ENCODE measurements at regions not wholly inside any gene's neighbourhood (a gene's known extent, or its start where the extent isn't known, plus 50 kb on each side); places are given as distances from the start of the nearest gene placed in this dataset.

DNA sequence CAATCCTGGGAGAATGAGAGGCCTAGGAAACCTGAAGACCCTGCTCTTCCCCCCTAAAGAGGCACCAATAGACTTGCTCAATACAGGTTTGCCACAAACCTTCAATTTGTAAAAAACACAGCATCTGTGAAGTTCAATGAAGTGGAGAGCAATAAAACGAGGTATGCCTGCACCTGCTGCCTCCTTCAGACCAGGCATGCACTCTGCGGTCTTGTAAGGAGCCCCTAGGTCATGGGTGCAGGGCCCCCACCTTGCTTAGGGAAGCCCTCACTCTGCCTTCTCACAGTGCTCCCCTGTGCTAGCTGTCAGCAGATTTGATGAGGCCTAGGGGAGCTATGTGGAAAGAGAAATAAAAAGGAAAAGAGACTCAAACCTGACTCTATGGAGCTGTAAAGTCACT lies 72.1 kb upstream of the GALNT10 start:
- Histone ChIP-seq H3K9me3 (ENCODE audit: low read depth) (no peaks in the 10 kb centered on the region), H3K4me2 (ENCODE audit: unreplicated experiment) (no peak overlapping the region), H3K9ac (no peak overlapping the region), H3K36me3 (ENCODE audit: low read depth) (no peaks in the 10 kb centered on the region), H4K20me1 (ENCODE audit: insufficient read depth) (no peaks in the 10 kb centered on the region), H3K79me2 (ENCODE audit: insufficient read depth) (no peaks in the 10 kb centered on the region), H3F3A (ENCODE audit: insufficient read depth) (no peaks in the 10 kb centered on the region), H3K4me3 (no peak overlapping the region), H3K27ac (no peak overlapping the region), H3K9me2 (ENCODE audit: insufficient read depth) (no peaks in the 10 kb centered on the region), H3K4me1 (ENCODE audit: insufficient read depth) (0 out of 2 replicates have a peak, but pooled peaks cover 5% of the 10 kb centered on the region), H3K27me3 (replicated peaks; ENCODE audit: insufficient read depth) (no peaks in the 10 kb centered on the region), H2AFZ (no peak overlapping the region)
- in situ Hi-C loops (cut with MboI) = no loop called here
- WGBS, 2 experiments (ENCODE audit: low coverage in 1 of 2, low lambda C conversion rate in 2 of 2, missing lambda C conversion rate in 2 of 2) = 79 to 84% methylated on average over 2 of the region's 2 CpGs
- no peak for DNase-seq
- TF ChIP-seq EZH2 (IDR thresholded peaks at IDR 0.05; ENCODE audit: insufficient read depth, poor library complexity, severe bottlenecking) = no peak

DNA sequence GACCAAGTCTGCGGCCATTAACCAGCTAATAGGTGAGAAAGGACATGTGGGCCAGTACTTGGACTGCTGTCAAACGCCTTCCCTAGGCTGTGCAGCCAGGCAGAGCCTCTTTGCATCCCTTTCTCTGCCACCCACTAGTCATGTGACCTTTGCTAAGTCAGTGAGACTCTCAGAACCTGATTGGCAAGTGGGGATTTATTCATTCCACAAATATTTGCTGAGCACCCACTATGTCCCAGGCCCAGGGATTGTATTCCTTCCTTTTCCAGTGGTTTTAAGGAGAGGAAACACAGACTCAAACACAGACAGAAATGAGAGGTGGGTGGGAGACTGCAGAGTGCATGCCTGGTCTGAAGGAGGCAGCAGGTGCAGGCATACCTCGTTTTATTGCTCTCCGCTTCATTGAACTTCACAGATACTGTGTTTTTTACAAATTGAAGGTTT lies 71.6 kb upstream of the GALNT10 start:
- WGBS, 2 experiments (ENCODE audit: low coverage in 1 of 2, low lambda C conversion rate in 2 of 2, missing lambda C conversion rate in 2 of 2) = 91 to 95% methylated on average over 4 of the region's 4 CpGs
- no peak overlapping the region for H3K4me3 ChIP-seq
- H4K20me1 ChIP-seq (ENCODE audit: insufficient read depth) = no peaks in the 10 kb centered on the region
- H3F3A ChIP-seq (ENCODE audit: insufficient read depth) = no peaks in the 10 kb centered on the region
- H3K9me2 ChIP-seq (ENCODE audit: insufficient read depth) = no peaks in the 10 kb centered on the region
- DNase-seq = peak; percentile 4
- no peak overlapping the region for H3K27ac ChIP-seq
- H3K79me2 ChIP-seq (ENCODE audit: insufficient read depth) = no peaks in the 10 kb centered on the region
- no peak overlapping the region for H3K9ac ChIP-seq
- H3K4me1 ChIP-seq (ENCODE audit: insufficient read depth) = 0 out of 2 replicates have a peak, but pooled peaks cover 5% of the 10 kb centered on the region
- TF ChIP-seq EZH2phosphoT487 (IDR thresholded peaks at IDR 0.05; ENCODE audit: insufficient read depth, low read depth) (no peak), EZH2 (IDR thresholded peaks at IDR 0.05; ENCODE audit: insufficient read depth, poor library complexity, severe bottlenecking) (no peak)
- no peaks in the 10 kb centered on the region for H3K9me3 ChIP-seq (ENCODE audit: low read depth)
- no peak overlapping the region for H2AFZ ChIP-seq
- H3K36me3 ChIP-seq (ENCODE audit: low read depth) = no peaks in the 10 kb centered on the region
- in situ Hi-C loops (cut with MboI) = no loop called here
- H3K4me2 ChIP-seq (ENCODE audit: unreplicated experiment) = no peak overlapping the region
- no peaks in the 10 kb centered on the region for H3K27me3 ChIP-seq (replicated peaks; ENCODE audit: insufficient read depth)

DNA sequence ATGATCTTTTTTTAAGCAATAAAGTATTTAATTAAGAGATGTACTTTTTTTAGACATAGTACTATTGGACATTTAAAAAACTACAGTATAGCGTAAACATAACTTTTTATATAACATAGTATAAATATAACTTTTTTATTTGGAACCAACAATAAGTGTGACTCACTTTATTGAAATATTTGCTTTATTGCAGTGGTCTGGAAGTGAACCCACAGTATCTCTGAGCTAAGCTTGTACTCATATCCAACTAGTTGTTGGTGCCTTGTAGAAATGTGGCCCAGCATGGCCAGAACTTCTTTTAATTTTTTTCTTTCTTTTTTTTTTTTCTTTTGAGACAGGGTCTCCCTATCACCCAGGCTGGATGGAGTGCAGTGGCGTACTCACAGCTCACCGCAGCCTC lies 61.5 kb upstream of the GALNT10 start:
- in situ Hi-C loops (cut with MboI) = no loop called here
- Histone ChIP-seq H2AFZ (no peak overlapping the region), H3K9ac (no peak overlapping the region), H3K9me2 (ENCODE audit: insufficient read depth) (no peaks in the 10 kb centered on the region), H3K36me3 (ENCODE audit: low read depth) (no peaks in the 10 kb centered on the region), H3K27ac (no peak overlapping the region), H3K4me1 (ENCODE audit: insufficient read depth) (no peaks in the 10 kb centered on the region), H3K4me2 (ENCODE audit: unreplicated experiment) (no peak overlapping the region), H3F3A (ENCODE audit: insufficient read depth) (no peaks in the 10 kb centered on the region), H3K79me2 (ENCODE audit: insufficient read depth) (no peaks in the 10 kb centered on the region), H3K27me3 (replicated peaks; ENCODE audit: insufficient read depth) (no peaks in the 10 kb centered on the region), H4K20me1 (ENCODE audit: insufficient read depth) (no peaks in the 10 kb centered on the region), H3K4me3 (no peak overlapping the region), H3K9me3 (ENCODE audit: low read depth) (no peaks in the 10 kb centered on the region)
- no peak for DNase-seq
- 87 to 91% methylated on average over 3 of the region's 3 CpGs for WGBS, 2 experiments (ENCODE audit: low coverage in 1 of 2, low lambda C conversion rate in 2 of 2, missing lambda C conversion rate in 2 of 2)
- TF ChIP-seq EZH2 (IDR thresholded peaks at IDR 0.05; ENCODE audit: insufficient read depth, poor library complexity, severe bottlenecking) = no peak
- no peak for TF ChIP-seq EZH2phosphoT487 (IDR thresholded peaks at IDR 0.05; ENCODE audit: insufficient read depth, low read depth)

DNA sequence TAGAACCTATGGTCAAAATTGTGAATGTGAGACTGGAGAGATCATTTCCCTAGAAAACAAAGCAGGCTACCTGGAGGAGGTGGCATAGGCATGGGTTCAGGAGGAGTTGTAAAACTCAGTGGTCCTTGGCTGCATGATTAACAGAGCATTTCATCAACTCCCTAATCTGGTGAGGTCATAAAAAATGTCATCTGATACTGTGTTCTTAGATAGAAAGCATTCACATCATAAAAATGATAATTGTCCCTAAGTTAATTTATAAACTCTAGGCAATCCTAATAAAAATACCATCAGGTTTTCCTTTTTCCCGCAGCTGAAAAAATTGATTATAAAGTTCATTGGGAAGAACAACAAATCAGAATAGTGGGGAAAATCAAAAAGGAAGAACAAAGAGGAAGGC lies 60.6 kb upstream of the GALNT10 start:
- TF ChIP-seq EZH2phosphoT487 (IDR thresholded peaks at IDR 0.05; ENCODE audit: insufficient read depth, low read depth) (no peak), EZH2 (IDR thresholded peaks at IDR 0.05; ENCODE audit: insufficient read depth, poor library complexity, severe bottlenecking) (no peak)
- no peaks in the 10 kb centered on the region for H3K9me3 ChIP-seq (ENCODE audit: low read depth)
- H3K36me3 ChIP-seq (ENCODE audit: low read depth) = no peaks in the 10 kb centered on the region
- no peaks in the 10 kb centered on the region for H3K79me2 ChIP-seq (ENCODE audit: insufficient read depth)
- 38 to 43% methylated on average over 1 of the region's 1 CpG for WGBS, 2 experiments (ENCODE audit: low coverage in 1 of 2, low lambda C conversion rate in 2 of 2, missing lambda C conversion rate in 2 of 2)
- H3K9me2 ChIP-seq (ENCODE audit: insufficient read depth) = no peaks in the 10 kb centered on the region
- no peak overlapping the region for H3K4me2 ChIP-seq (ENCODE audit: unreplicated experiment)
- no peak for DNase-seq
- no peaks in the 10 kb centered on the region for H3K4me1 ChIP-seq (ENCODE audit: insufficient read depth)
- no peaks in the 10 kb centered on the region for H3F3A ChIP-seq (ENCODE audit: insufficient read depth)
- H3K27ac ChIP-seq = no peak overlapping the region
- no peaks in the 10 kb centered on the region for H3K27me3 ChIP-seq (replicated peaks; ENCODE audit: insufficient read depth)
- H3K9ac ChIP-seq = no peak overlapping the region
- no peak overlapping the region for H2AFZ ChIP-seq
- no peaks in the 10 kb centered on the region for H4K20me1 ChIP-seq (ENCODE audit: insufficient read depth)
- in situ Hi-C loops (cut with MboI) = no loop called here
- H3K4me3 ChIP-seq = no peak overlapping the region

DNA sequence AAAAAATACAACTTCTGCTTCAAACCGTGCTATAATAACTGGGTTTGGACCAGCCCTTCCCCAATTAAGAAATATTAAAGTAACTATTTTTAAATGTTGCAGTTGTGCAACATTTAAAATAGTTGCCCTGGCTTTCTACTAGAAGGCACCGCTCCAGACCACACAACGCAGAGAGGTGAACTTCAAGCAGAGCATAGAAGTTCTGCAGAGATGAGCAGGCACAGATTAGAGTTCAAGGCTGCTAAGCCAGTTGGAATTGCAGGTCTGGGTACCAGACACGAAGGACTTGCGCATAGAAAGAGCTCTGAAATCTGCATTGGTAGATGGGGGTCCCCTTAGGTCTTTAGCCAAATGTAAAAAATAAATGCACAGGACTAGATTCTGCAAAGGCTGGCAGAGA lies 58.7 kb upstream of the GALNT10 start:
- H4K20me1 ChIP-seq (ENCODE audit: insufficient read depth) = no peaks in the 10 kb centered on the region
- H3K79me2 ChIP-seq (ENCODE audit: insufficient read depth) = no peaks in the 10 kb centered on the region
- H3K4me1 ChIP-seq (ENCODE audit: insufficient read depth) = no peaks in the 10 kb centered on the region
- no peaks in the 10 kb centered on the region for H3K9me3 ChIP-seq (ENCODE audit: low read depth)
- TF ChIP-seq EZH2 (IDR thresholded peaks at IDR 0.05; ENCODE audit: insufficient read depth, poor library complexity, severe bottlenecking) = no peak
- no peak for TF ChIP-seq EZH2phosphoT487 (IDR thresholded peaks at IDR 0.05; ENCODE audit: insufficient read depth, low read depth)
- H3K4me2 ChIP-seq (ENCODE audit: unreplicated experiment) = no peak overlapping the region
- no peaks in the 10 kb centered on the region for H3F3A ChIP-seq (ENCODE audit: insufficient read depth)
- no peaks in the 10 kb centered on the region for H3K9me2 ChIP-seq (ENCODE audit: insufficient read depth)
- H2AFZ ChIP-seq = no peak overlapping the region
- H3K27ac ChIP-seq = no peak overlapping the region
- no peak overlapping the region for H3K4me3 ChIP-seq
- 62 to 64% methylated on average over 5 of the region's 5 CpGs for WGBS, 2 experiments (ENCODE audit: low coverage in 1 of 2, low lambda C conversion rate in 2 of 2, missing lambda C conversion rate in 2 of 2)
- in situ Hi-C loops (cut with MboI) = no loop called here
- H3K27me3 ChIP-seq (replicated peaks; ENCODE audit: insufficient read depth) = no peaks in the 10 kb centered on the region
- no peak for DNase-seq
- no peak overlapping the region for H3K9ac ChIP-seq
- H3K36me3 ChIP-seq (ENCODE audit: low read depth) = no peaks in the 10 kb centered on the region
